ENCODE measurements at regions not wholly inside any gene's neighbourhood (a gene's known extent, or its start where the extent isn't known, plus 50 kb on each side); places are given as distances from the start of the nearest gene placed in this dataset.

GRCh38 chr6:111957623-111958315 is 84.5 kb upstream of the FYN start:
- no peak for DNase-seq (ENCODE audit: low read depth in 2 of 2)

DNA sequence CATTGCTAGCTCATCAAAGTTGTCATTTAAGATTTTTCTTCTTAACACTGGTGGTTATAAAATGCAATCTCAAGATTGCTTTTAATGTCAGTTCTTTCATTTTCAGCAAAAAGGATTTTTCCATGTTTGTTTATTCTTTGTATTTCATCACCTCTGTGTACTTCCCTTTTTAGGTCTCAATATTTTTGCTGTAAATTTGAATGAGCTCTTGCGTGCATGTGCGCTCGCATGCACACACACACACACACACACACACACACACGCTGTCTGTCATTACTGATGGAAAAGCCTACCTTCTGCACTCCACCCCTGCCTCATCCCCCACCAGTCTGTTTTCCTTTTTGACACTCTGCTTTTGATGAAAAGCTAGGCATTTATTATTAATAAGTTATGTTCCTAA is 85.3 kb upstream of the FYN start:
- no peak for DNase-seq (ENCODE audit: low read depth in 2 of 2)

DNA sequence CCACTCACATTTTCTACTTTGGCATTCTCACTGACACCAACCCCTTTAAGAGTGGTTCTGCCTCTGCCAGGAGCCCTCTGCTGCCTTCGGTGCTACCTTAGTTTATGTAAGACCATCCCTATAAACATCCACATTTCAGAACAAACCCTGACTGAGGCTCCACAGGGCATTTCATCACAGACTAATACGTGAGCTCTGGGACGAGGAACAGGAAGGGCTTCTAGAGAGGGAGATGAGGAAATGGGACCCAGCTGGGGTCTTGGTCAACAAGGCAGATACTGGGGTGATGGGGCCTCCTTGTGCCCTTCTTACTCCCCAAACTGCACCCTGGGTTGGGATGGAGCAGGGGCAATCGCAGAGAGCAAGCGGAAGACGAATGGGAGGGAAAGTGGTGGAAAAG is 86.5 kb upstream of the FYN start:
- DNase-seq (ENCODE audit: low read depth in 2 of 2), result no peak

GRCh38 chr6:111967131-111967530 is 86.8 kb upstream of the CCN6 start:
- DNase-seq (ENCODE audit: low read depth in 2 of 2), result no peak

DNA sequence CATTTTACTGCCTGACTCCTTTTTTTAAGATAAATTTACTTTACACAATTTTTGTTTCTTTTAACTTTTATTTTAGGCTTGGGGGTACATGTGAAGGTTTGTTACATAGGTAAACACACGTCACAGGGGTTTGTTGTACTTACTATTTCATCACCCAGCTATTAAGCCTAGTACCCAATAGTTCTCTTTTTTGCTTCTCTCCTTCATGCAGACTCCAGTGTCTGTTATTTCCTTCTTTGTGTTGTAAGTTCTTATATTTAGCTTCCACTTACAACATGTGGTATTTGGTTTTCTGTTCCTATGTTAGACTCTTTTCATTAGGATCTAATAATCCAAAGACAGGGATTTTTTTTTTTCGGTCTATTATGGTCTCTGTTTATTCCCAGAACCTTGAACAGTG is 83.5 kb upstream of the CCN6 start:
- no peak for DNase-seq (ENCODE audit: low read depth in 2 of 2)

GRCh38 chr6:111971181-111971841 is 82.6 kb upstream of the CCN6 start:
- DNase-seq (ENCODE audit: low read depth in 2 of 2), result no peak

DNA sequence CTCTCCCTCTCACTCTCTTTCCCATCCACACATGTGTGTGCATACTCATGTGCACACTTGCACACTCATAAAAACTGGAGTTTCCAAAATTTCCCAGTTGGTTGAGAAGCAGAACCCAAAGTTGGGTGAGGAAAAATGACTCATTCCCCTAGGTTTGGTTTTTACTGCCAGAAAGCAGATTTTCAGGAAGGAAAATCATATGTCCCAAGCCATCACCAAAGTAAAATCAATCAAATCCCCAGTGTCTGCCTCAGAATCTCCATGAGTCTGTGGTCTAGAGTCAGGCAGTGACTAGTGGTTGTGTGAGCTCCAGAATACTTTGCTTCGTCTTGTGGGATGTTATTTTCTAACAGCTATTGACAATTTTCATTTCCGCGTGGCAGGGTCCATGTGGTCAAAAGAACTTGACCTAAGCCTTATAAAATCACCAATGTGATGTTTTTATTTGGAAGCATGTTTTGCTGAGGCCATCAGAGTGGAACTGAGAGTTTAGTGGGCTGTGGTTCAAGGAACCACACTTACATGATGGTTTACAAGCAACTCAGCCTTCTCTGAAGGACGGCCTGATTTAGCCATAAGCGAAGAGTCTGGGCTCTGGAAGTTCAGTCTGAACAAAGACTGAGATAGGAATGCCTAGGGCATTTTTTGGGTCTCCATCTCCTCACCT is 81.9 kb upstream of the CCN6 start:
- no peak for DNase-seq (ENCODE audit: low read depth in 2 of 2)

DNA sequence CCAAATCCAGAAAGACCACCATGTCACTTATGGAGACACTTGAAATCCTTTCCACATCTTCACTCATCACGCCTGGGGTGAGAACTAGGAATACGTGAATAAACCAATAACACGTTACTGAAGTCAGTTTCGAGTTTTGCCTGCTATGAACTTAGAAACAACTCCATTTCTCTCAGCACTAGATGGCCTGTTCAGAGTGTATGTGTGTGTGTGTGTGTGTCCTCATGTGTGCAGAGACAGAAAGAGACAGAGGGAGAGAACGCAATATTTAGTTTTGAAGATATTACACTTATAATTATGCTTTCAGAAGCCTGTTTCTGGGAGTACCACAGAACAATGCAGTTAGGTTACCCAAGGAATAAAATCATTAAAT is 81.2 kb upstream of the CCN6 start:
- DNase-seq (ENCODE audit: low read depth in 2 of 2), result no peak

DNA sequence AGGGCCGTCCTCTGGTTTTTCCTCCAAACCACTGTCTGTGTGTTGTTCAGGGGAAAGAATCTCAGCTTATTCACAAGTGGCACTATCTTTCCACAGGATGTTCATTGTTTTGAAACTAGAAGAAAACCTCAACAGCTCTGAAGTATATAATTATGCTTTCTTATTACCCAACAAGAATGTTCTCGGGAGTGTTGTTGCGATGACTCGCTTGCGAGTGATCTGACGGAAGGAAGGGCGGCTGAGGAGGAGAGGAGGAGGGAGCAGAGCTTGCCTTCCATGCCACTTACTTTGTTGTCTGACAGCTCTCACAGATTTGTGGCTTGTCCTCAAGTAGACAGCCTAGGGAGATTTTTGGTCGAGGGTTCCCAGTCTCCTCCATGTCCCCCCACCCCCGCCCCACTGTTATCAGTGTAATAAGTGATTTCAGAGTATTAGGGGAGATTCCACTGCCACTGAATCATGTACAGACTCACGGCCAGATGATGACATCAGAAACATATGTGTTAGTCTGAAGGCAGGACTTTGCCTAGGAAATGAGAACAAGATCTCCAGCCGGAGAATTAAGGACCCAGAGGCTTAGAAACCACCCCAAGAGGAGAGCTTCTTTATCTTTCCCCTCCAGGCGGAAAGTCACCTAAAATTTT is 80.7 kb upstream of the CCN6 start:
- peak; percentile 47 to 48 for DNase-seq (ENCODE audit: low read depth in 2 of 2)

DNA sequence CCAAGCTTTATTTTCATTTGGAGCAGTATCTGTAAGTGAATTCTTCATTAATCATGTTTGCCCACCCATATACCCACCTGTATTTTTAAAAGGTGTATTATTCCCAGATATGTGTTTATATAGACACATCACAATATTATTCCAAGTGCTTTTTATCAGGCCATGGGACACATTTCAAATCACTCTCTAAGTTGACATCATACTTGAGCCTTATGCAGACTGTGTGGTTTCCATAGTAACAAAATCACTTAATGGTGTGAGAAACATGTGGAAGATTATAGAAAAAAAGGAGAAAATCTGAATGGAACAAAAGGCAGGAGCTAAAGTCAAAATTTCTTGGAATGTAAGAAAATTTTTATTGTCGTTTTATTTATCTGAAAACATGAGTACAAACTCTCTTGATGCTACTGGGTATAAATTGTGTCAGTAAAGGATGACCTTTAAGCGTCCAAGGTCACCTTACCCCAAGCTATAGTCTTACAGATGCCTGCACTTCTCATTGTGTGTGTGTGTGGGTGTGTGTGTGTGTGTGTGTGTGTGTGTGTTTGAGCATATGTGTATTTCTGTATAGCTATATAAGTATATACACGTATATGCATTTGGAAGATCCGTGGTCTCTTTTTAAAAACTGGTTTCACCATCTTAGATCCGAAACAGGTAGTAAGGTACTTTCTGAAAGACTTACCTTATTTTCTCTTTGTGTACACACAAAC is 79.8 kb upstream of the CCN6 start:
- no peak for DNase-seq (ENCODE audit: low read depth in 2 of 2)

DNA sequence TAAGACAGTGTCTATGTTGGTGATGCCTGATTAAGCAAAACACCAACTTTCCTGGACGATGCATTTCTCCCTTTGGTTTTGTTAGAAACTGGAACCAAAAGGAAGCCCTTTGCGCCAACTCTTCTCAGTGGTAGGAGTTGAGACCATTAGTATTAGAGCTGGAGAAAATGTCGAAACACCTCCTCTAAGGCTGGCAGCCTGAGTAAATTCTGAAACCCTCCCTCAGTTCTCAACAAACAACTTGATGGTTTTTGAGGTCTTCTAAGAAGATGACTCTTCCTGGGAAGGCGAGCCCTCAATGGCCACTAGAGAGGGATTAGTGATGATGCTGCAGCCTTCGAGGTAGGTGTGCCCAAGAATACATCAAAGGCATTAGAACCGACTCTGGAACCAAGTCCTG is 78.4 kb upstream of the CCN6 start:
- peak in 1 of 2 donors; percentile 43 for DNase-seq (ENCODE audit: low read depth in 2 of 2)

GRCh38 chr6:111976139-111976538 is 77.8 kb upstream of the CCN6 start:
- no peak for DNase-seq (ENCODE audit: low read depth in 2 of 2)

DNA sequence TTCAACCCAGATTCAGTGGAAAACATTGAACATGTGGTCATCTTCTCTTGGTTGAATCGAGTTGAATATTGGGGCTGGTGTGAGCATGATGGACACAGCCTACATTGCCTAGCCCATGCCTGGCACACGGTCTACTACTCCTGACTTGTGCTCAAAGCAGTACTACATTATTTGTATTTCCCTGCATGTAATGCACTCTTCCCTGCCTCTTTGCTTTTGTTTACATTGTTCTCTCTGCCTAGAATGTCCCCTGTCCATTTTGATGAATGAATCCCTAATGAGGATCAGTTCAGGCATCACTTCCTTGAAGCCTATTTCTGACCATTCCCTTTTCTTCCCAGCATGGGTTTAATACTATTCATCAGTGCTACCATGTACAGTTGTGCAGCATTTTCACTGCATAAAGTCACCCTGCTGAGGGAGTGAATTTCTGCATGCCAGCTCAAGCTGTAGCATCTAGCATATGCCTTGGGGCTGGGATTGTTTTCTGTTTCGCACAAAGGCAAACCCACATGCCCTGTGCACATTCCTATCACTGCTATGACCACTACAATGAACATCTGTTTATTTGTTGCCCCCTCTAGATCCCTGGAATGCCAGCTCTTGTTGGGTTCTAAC is 75.3 kb upstream of the CCN6 start:
- DNase-seq (ENCODE audit: low read depth in 2 of 2), result no peak

- no peak for DNase-seq (ENCODE audit: low read depth in 2 of 2)
Measured at GRCh38 chr6:111979633-111980032, 74.3 kb upstream of the CCN6 start.

DNA sequence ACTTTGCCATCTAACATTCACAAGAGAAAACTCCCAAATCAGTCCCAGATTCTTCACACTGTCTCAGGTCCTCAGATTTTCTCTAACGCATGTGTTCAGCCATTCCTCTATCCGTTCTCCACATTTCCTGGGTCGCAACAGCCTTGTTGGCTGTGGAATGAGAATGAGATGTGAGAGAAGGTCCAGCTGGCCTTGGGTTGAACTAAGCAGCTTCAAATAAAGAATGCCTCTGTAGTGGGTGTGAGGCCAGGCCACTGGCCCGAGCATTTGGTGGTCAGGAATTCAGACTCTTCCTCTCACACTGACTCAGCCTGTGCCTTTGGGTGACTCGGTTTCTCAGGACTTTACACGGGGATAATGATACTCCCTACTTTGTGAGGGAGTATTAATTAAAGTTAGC is 73.8 kb upstream of the CCN6 start:
- no peak for DNase-seq (ENCODE audit: low read depth in 2 of 2)

- no peak for DNase-seq (ENCODE audit: low read depth in 2 of 2)
Measured at GRCh38 chr6:111980971-111981840, 72.7 kb upstream of the CCN6 start.

DNA sequence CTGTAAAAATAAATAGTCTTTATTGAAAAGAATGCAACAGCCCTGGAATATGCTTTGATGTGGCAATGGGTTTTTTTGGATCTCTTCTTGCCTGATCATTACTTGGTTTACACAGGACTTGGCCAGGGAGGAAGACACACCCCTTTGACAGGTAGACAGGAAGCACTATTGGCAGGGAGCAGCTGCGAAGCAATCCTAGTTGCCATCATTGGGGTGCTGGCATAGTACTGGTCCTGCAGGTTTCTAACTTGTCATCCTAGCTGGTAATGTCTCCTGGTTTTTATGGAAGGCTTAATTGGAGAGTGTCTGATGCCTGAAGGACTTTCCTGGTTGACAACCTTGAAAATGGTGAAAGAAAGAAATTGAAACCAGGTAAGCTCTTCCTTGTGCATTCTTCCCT is 71.2 kb upstream of the CCN6 start:
- DNase-seq (ENCODE audit: low read depth in 2 of 2), result no peak

DNA sequence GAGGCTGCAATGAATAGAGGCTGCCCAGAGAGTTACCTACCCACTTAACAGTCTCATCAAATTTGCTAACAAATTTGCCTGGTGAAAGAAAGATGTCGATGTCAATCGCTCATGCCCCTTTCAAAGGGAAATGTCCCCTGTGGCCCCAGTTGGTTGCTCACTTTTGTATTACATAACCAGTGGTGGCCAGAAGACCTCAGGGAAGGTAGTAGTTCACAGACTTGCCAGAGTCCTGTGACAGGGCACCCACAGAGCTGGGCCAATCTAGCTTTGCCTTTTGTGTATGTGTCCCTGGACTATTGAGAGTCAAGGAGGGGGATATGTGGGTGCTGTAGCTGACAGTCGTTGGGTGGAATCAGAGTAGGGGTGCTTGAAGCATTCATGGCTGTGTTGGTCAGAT is 70.7 kb upstream of the CCN6 start:
- DNase-seq (ENCODE audit: low read depth in 2 of 2), result no peak

DNA sequence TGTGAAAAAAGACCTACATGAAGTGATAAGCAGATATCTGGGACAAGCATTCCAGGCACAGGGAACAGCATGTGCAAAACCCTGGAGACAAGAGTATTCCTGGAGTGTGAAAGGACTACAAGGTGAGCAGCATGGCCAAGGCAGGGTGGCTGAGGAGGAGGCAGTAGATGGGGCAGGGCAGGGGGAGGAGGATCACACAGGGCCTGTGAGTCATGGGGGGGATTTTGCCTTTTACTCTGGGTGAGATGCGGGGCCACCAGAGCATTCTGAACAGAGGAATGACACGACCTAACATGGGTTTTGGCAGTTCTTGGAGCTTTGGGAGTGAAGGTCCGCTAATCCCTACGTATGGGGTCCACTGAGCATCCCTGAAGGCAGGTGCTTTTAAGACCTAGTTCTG is 69.8 kb upstream of the CCN6 start:
- no peak for DNase-seq (ENCODE audit: low read depth in 2 of 2)

- DNase-seq (ENCODE audit: low read depth in 2 of 2), result no peak
Measured at GRCh38 chr6:111984516-111985201, 69.2 kb upstream of the CCN6 start.
